A549 (cell line): ENCODE measurements at regions not wholly inside any gene's neighbourhood (a gene's known extent, or its start where the extent isn't known, plus 50 kb on each side); places are given as distances from the start of the nearest gene placed in this dataset.

Experiments used
- ATAC-seq, 2 experiments: fragments of 200-7000 bp in 1 of 2; fragments of >200 bp in 1 of 2; cut with Nextera tagmentation in 1 of 2; cut with Tn5 transposase in 1 of 2; 3 replicates each; pipeline versions ENCODE4 v1.8.0 to v1.9.1; 2018 to 2020; ENCODE audit warnings: mild to moderate bottlenecking in 1 of 2, moderate library complexity in 1 of 2
- CTCF ChIA-PET: fragments of 300-600 bp; sonication (Branson Sonifier 250); formaldehyde crosslinking; extraction: SDS; loops from one replicate; lab custom pipeline; 2021; ENCODE audit warnings: antibody characterized with exemption, inconsistent platforms; lab: Yijun Ruan, JAX
- POLR2A ChIA-PET: fragments of 350-600 bp; formaldehyde crosslinking; extraction: SDS; loops from one replicate; lab custom pipeline; 2021; ENCODE audit warnings: antibody characterized with exemption, inconsistent platforms; lab: Yijun Ruan, JAX
- DNase-seq, 2 experiments: peaks; one replicate each; pipeline versions ENCODE4 v3.0.0 to v3.0.0-alpha.2; 2011 to 2016; ENCODE audit warnings: low read depth in 1 of 2, low spot score in 1 of 2
- FAIRE-seq: peaks from 2 replicates; lab custom pipeline; 2011; peaks lifted over from hg19 to GRCh38; lab: Jason Lieb, UNC
- H3K27ac ChIP-seq, 2 experiments: fragments of >200 bp; sonication (Bioruptor Twin); formaldehyde crosslinking; 3 replicates each; pipeline ENCODE4 v1.5.1; 2016 to 2017
- H3K4me1 ChIP-seq: fragments of >200 bp; sonication (Bioruptor Twin); formaldehyde crosslinking; 3 replicates; pipeline ENCODE4 v1.6.1; 2016
- H3K4me2 ChIP-seq: fragments of >200 bp; sonication (Bioruptor Twin); formaldehyde crosslinking; 3 replicates; pipeline ENCODE4 v1.6.1; 2016
- H3K4me3 ChIP-seq: fragments of >200 bp; sonication (Bioruptor Twin); formaldehyde crosslinking; 3 replicates; pipeline ENCODE4 v1.5.1; 2016
- H3K9me3 ChIP-seq: fragments of >200 bp; sonication (Bioruptor Twin); formaldehyde crosslinking; 3 replicates; pipeline ENCODE4 v1.6.1; 2016
- BCL3 ChIP-seq: fragments of >200 bp; sonication (Bioruptor Twin); formaldehyde crosslinking; IDR thresholded peaks from 3 replicates; pipeline ENCODE4 v1.6.1; 2016
- BHLHE40 ChIP-seq: IDR thresholded peaks from 2 replicates; pipeline ENCODE4 v1.6.1; 2012; ENCODE audit warnings: low read depth, low read length, inconsistent platforms
- CBX8 ChIP-seq: fragments of 200-600 bp; sonication (generic); IDR thresholded peaks from 2 replicates; pipeline ENCODE4 v1.6.1; 2016
- CEBPB ChIP-seq, 2 experiments: fragments of >200 bp in 1 of 2; sonication (Bioruptor Twin) in 1 of 2; formaldehyde crosslinking in 1 of 2; IDR thresholded peaks; 2 replicates each; pipeline ENCODE4 v1.6.1; 2012 to 2016
- CHD2 ChIP-seq: fragments of 150-350 bp; IDR thresholded peaks from 2 replicates; pipeline ENCODE4 v1.6.1; 2014; ENCODE audit warnings: low read length; ENCODE audit not compliant: partially characterized antibody
- CTCF ChIP-seq: fragments of >200 bp; sonication (Bioruptor Twin); formaldehyde crosslinking; IDR thresholded peaks from 3 replicates; pipeline ENCODE4 v1.5.1; 2016
- E2F6 ChIP-seq: IDR thresholded peaks from 2 replicates; pipeline ENCODE4 v1.6.1; 2012; ENCODE audit warnings: low read depth, borderline replicate concordance
- EP300 ChIP-seq, 2 experiments: fragments of >200 bp; sonication (Bioruptor Twin); formaldehyde crosslinking; IDR thresholded peaks; 2 replicates in 1 of 2; 3 replicates in 1 of 2; pipeline ENCODE4 v1.6.1; 2016 to 2017
- GATA3 ChIP-seq: IDR thresholded peaks from 2 replicates; pipeline ENCODE4 v1.6.1; 2012; ENCODE audit warnings: borderline replicate concordance
- HDAC2 ChIP-seq: fragments of 200-600 bp; sonication (generic); IDR thresholded peaks from 2 replicates; pipeline ENCODE4 v1.6.1; 2016
- HES2 ChIP-seq: fragments of >200 bp; sonication (Bioruptor Twin); formaldehyde crosslinking; IDR thresholded peaks from 2 replicates; pipeline ENCODE4 v1.6.1; 2016
- HEYL ChIP-seq: fragments of 250-450 bp; sonication (Bioruptor Pico); IDR thresholded peaks from 2 replicates; pipeline ENCODE4 v1.8.0; 2021; ENCODE audit warnings: mild to moderate bottlenecking, moderate library complexity
- HOXA7 ChIP-seq: fragments of 250-450 bp; sonication (Bioruptor Pico); IDR thresholded peaks from 2 replicates; pipeline ENCODE4 v1.5.0; 2020; ENCODE audit warnings: mild to moderate bottlenecking, moderate library complexity
- JUNB ChIP-seq: fragments of >200 bp; sonication (Bioruptor Twin); formaldehyde crosslinking; IDR thresholded peaks from 2 replicates; pipeline ENCODE4 v1.6.1; 2016
- KDM1A ChIP-seq: fragments of 200-600 bp; sonication (generic); IDR thresholded peaks from 2 replicates; pipeline ENCODE4 v1.6.1; 2016; ENCODE audit warnings: low read depth, mild to moderate bottlenecking
- KDM5A ChIP-seq: fragments of 200-600 bp; sonication (generic); IDR thresholded peaks from 2 replicates; pipeline ENCODE4 v1.6.1; 2016; ENCODE audit warnings: antibody characterized with exemption, mild to moderate bottlenecking
- MAZ ChIP-seq: fragments of 150-350 bp; IDR thresholded peaks from 2 replicates; pipeline ENCODE4 v1.6.1; 2014; ENCODE audit warnings: antibody characterized with exemption, low read depth, low read length, borderline replicate concordance
- PHF8 ChIP-seq: fragments of 200-600 bp; sonication (generic); IDR thresholded peaks from 2 replicates; pipeline ENCODE4 v1.6.1; 2016; ENCODE audit warnings: low read depth, mild to moderate bottlenecking, antibody characterized with exemption, moderate library complexity, borderline replicate concordance
- POLR2A ChIP-seq: IDR thresholded peaks from 2 replicates; pipeline ENCODE4 v1.6.1; 2012; ENCODE audit warnings: mild to moderate bottlenecking, low read length
- RARB ChIP-seq: fragments of 250-450 bp; sonication (Bioruptor Pico); IDR thresholded peaks from 2 replicates; pipeline ENCODE4 v1.8.0; 2021; ENCODE audit warnings: mild to moderate bottlenecking, moderate library complexity
- RFX5 ChIP-seq: fragments of 450-650 bp; IDR thresholded peaks from 2 replicates; pipeline ENCODE4 v1.7.1; 2014; ENCODE audit warnings: antibody characterized with exemption, mild to moderate bottlenecking, moderate library complexity
- RNF2 ChIP-seq: fragments of 200-600 bp; sonication (generic); IDR thresholded peaks from 2 replicates; pipeline ENCODE4 v1.6.1; 2016; ENCODE audit warnings: low read depth, mild to moderate bottlenecking, antibody characterized with exemption, moderate library complexity, borderline replicate concordance
- TFCP2L1 ChIP-seq: fragments of 250-450 bp; sonication (Bioruptor Pico); IDR thresholded peaks from 2 replicates; pipeline ENCODE4 v1.5.0; 2021; ENCODE audit warnings: mild to moderate bottlenecking
- USF2 ChIP-seq: fragments of 450-650 bp; IDR thresholded peaks from 2 replicates; pipeline ENCODE4 v1.6.1; 2014; ENCODE audit warnings: antibody characterized with exemption
- ZFP36 ChIP-seq: fragments of 450-650 bp; IDR thresholded peaks from 2 replicates; pipeline ENCODE4 v1.6.1; 2014; ENCODE audit warnings: borderline replicate concordance; ENCODE audit not compliant: partially characterized antibody
- WGBS: methylation state at CpG from one replicate; pipeline ENCODE4 v1.1.6; 2017; ENCODE audit errors: missing lambda C conversion rate; 5-methylcytosine and 5-hydroxymethylcytosine counted together

GRCh38 chr5:68749631-68750030 is 344.2 kb upstream of the SLC30A5 start:
- Histone ChIP-seq H3K4me3 (no peak overlapping the region), H3K4me1 (peaks cover 6% of the 10 kb centered on the region; the same call in 2 of the 3 replicates), H3K27ac (no peak overlapping the region), H3K4me2 (no peak overlapping the region), H3K9me3 (no peaks in the 10 kb centered on the region)
- WGBS, result 48% methylated on average over 4 of the region's 4 CpGs
- CTCF ChIA-PET, result no interaction called here
- TF ChIP-seq CEBPB (IDR thresholded peaks at IDR 0.05) (peak in 1 of 2 experiments; percentile 17; a peak in 1 of 4 replicates), HES2 (no peak)
- ATAC-seq, result no peak
- POLR2A ChIA-PET, result no interaction called here
- no peak for FAIRE-seq
- no peak for DNase-seq

GRCh38 chr5:68751661-68752060 is 342.2 kb upstream of the SLC30A5 start:
- POLR2A ChIA-PET, result no interaction called here
- no peaks in the 10 kb centered on the region; the same call in 2 of the 3 replicates for H3K9me3 ChIP-seq
- no peak for ATAC-seq
- H3K4me1 ChIP-seq, result no peaks in the 10 kb centered on the region
- no peak for DNase-seq
- no peak overlapping the region for H3K4me2 ChIP-seq
- CTCF ChIA-PET, result interaction anchor here (1.5 kb wide), 1 partner anchor 16 kb away, joined by 4 read pairs; no protein-coding TSS in a partner anchor
- no peak for FAIRE-seq
- no peak overlapping the region for H3K4me3 ChIP-seq
- TF ChIP-seq JUNB, result no peak
- no peak for TF ChIP-seq RARB (CRISPR knock-in tag)
- no peak for TF ChIP-seq EP300 (IDR thresholded peaks at IDR 0.05)
- no peak for TF ChIP-seq MAZ
- TF ChIP-seq RNF2, result no peak
- no peak for TF ChIP-seq PHF8
- TF ChIP-seq E2F6, result no peak
- no peak for TF ChIP-seq CEBPB (IDR thresholded peaks at IDR 0.05)
- no peak for TF ChIP-seq HDAC2
- TF ChIP-seq CTCF, result no peak
- TF ChIP-seq, all 56 proteins: peak for 0
- H3K27ac ChIP-seq, result no peak overlapping the region
- WGBS, result 53% methylated on average over 3 of the region's 3 CpGs

- WGBS, result 9% methylated on average over 2 of the region's 2 CpGs
- POLR2A ChIA-PET, result no interaction called here
- no peak for FAIRE-seq
Observed at GRCh38 chr5:68754536-68754935, 339.3 kb upstream of the SLC30A5 start.

More at GRCh38 chr5:68754536-68754935, 339.3 kb upstream of the SLC30A5 start:
- CTCF ChIA-PET, result no interaction called here
- no peak overlapping the region for H3K4me2 ChIP-seq
- DNase-seq (no peak), ATAC-seq (no peak)
- H3K4me3 ChIP-seq, result no peak overlapping the region
- H3K27ac ChIP-seq, result no peak overlapping the region
- TF ChIP-seq USF2 (no peak), ZFP36 (no peak), HEYL (CRISPR knock-in tag) (no peak), CTCF (no peak), HDAC2 (no peak), KDM1A (no peak), BHLHE40 (no peak), MAZ (no peak), CBX8 (no peak), KDM5A (no peak), GATA3 (no peak), EP300 (IDR thresholded peaks at IDR 0.05) (no peak), POLR2A (no peak), TFCP2L1 (no peak), BCL3 (no peak), RNF2 (no peak), CHD2 (no peak), HOXA7 (CRISPR knock-in tag) (no peak), RFX5 (no peak)
- no peaks in the 10 kb centered on the region for H3K4me1 ChIP-seq
- no peaks in the 10 kb centered on the region; the same call in 2 of the 3 replicates for H3K9me3 ChIP-seq
